Hematopoietic multipotent progenitor cell treated with erythropoietin and hydrocortisone succinate and interleukin-3 and kit ligand, for 8 days (in vitro differentiated cells): ENCODE measurements at regions not wholly inside any gene's neighbourhood (a gene's known extent, or its start where the extent isn't known, plus 50 kb on each side); places are given as distances from the start of the nearest gene placed in this dataset.
"Not testable (repeated sequence)": the region's sequence is repeated elsewhere in the genome, so short reads cannot be mapped to it uniquely, and the experiment has no call there.

Experiments used
- DNase-seq: peaks from one replicate; pipeline ENCODE4 v3.0.0-alpha.2; 2015

- no peak for DNase-seq
Measured at GRCh38 chr16:85505794-85506634, 107.1 kb upstream of the GSE1 start.

- DNase-seq, result no peak
Measured at GRCh38 chr16:85506635-85506911, 106.5 kb upstream of the GSE1 start.

- no peak for DNase-seq
Measured at GRCh38 chr16:85507342-85507741, 105.8 kb upstream of the GSE1 start.

- DNase-seq, result no peak
Measured at GRCh38 chr16:85508388-85508787, 104.7 kb upstream of the GSE1 start.

- DNase-seq, result no peak
Measured at GRCh38 chr16:85508993-85509392, 104.1 kb upstream of the GSE1 start.

GRCh38 chr16:85510041-85510659 lies 103.0 kb upstream of the GSE1 start:
- no peak for DNase-seq

GRCh38 chr16:85511938-85512807 lies 100.9 kb upstream of the GSE1 start:
- no peak for DNase-seq

GRCh38 chr16:85512808-85513115 lies 100.4 kb upstream of the GSE1 start:
- no peak for DNase-seq

- no peak for DNase-seq
Measured at GRCh38 chr16:85513180-85513579, 99.9 kb upstream of the GSE1 start.

GRCh38 chr16:85513649-85514048 lies 99.5 kb upstream of the GSE1 start:
- no peak for DNase-seq

GRCh38 chr16:85514295-85514597 lies 98.9 kb upstream of the GSE1 start:
- no peak for DNase-seq

GRCh38 chr16:85514598-85515318 lies 98.4 kb upstream of the GSE1 start:
- DNase-seq, result no peak

- DNase-seq, result no peak
Measured at GRCh38 chr16:85515319-85515745, 97.8 kb upstream of the GSE1 start.

- DNase-seq, result no peak
Measured at GRCh38 chr16:85515830-85516397, 97.2 kb upstream of the GSE1 start.

- no peak for DNase-seq
Measured at GRCh38 chr16:85517154-85517553, 96.0 kb upstream of the GSE1 start.

GRCh38 chr16:85517563-85518179 lies 95.5 kb upstream of the GSE1 start:
- no peak for DNase-seq

GRCh38 chr16:85518398-85519049 lies 94.6 kb upstream of the GSE1 start:
- no peak for DNase-seq

GRCh38 chr16:85519050-85519440 lies 94.1 kb upstream of the GSE1 start:
- not testable (repeated sequence) for DNase-seq

- DNase-seq, result no peak
Measured at GRCh38 chr16:85519540-85520231, 93.4 kb upstream of the GSE1 start.

- no peak for DNase-seq
Measured at GRCh38 chr16:85520853-85521521, 92.1 kb upstream of the GSE1 start.
